Panc1 (cell line): ENCODE measurements at regions not wholly inside any gene's neighbourhood (a gene's known extent, or its start where the extent isn't known, plus 50 kb on each side); places are given as distances from the start of the nearest gene placed in this dataset.

Source experiments
- POLR2AphosphoS5 ChIP-seq: IDR thresholded peaks from 2 replicates; pipeline ENCODE4 v1.6.1; 2012; ENCODE audit warnings: mild to moderate bottlenecking, low read depth, low read length, moderate library complexity
- TCF7L2 ChIP-seq: IDR thresholded peaks from 2 replicates; pipeline ENCODE4 v1.6.1; 2011; ENCODE audit warnings: mild to moderate bottlenecking, low read depth, low read length, inconsistent platforms
- TF ChIP-seq, protein P1 (sequence below): fragments of 450-650 bp; IDR thresholded peaks from 2 replicates; pipeline ENCODE4 v1.5.1; 2017; ENCODE audit warnings: mild to moderate bottlenecking
- TF ChIP-seq, protein P2 (sequence below), 2 experiments: IDR thresholded peaks; 2 replicates each; pipeline ENCODE4 v1.6.1; 2011 to 2012; ENCODE audit warnings: low read depth in 2 of 2, control low read depth in 1 of 2, low read length in 1 of 2, mild to moderate bottlenecking in 1 of 2, moderate library complexity in 1 of 2; ENCODE audit not compliant: insufficient read depth in 1 of 2

DNA sequence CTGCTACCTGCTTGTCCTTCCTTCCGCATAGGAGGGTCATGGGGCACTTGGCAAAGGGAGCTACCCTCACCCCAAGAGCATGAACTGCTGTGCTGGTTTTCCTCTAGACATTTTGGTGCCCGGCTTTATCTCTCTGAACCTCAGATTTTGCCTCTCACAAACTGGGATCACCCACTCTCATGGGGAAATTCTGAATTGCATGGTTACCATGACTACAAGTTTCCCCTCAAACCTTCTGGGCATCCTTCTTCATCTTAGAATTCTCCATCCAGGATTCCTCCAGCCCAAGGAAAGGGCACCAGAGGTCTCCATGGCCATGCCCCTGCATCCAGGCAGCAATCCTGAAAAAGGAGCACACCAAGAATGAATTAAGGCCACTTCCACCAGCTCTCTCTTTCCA is 180.1 kb upstream of the NECTIN1 start:
- TF ChIP-seq, protein P1, sequence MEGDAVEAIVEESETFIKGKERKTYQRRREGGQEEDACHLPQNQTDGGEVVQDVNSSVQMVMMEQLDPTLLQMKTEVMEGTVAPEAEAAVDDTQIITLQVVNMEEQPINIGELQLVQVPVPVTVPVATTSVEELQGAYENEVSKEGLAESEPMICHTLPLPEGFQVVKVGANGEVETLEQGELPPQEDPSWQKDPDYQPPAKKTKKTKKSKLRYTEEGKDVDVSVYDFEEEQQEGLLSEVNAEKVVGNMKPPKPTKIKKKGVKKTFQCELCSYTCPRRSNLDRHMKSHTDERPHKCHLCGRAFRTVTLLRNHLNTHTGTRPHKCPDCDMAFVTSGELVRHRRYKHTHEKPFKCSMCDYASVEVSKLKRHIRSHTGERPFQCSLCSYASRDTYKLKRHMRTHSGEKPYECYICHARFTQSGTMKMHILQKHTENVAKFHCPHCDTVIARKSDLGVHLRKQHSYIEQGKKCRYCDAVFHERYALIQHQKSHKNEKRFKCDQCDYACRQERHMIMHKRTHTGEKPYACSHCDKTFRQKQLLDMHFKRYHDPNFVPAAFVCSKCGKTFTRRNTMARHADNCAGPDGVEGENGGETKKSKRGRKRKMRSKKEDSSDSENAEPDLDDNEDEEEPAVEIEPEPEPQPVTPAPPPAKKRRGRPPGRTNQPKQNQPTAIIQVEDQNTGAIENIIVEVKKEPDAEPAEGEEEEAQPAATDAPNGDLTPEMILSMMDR = no peak
- TF ChIP-seq, protein P2, sequence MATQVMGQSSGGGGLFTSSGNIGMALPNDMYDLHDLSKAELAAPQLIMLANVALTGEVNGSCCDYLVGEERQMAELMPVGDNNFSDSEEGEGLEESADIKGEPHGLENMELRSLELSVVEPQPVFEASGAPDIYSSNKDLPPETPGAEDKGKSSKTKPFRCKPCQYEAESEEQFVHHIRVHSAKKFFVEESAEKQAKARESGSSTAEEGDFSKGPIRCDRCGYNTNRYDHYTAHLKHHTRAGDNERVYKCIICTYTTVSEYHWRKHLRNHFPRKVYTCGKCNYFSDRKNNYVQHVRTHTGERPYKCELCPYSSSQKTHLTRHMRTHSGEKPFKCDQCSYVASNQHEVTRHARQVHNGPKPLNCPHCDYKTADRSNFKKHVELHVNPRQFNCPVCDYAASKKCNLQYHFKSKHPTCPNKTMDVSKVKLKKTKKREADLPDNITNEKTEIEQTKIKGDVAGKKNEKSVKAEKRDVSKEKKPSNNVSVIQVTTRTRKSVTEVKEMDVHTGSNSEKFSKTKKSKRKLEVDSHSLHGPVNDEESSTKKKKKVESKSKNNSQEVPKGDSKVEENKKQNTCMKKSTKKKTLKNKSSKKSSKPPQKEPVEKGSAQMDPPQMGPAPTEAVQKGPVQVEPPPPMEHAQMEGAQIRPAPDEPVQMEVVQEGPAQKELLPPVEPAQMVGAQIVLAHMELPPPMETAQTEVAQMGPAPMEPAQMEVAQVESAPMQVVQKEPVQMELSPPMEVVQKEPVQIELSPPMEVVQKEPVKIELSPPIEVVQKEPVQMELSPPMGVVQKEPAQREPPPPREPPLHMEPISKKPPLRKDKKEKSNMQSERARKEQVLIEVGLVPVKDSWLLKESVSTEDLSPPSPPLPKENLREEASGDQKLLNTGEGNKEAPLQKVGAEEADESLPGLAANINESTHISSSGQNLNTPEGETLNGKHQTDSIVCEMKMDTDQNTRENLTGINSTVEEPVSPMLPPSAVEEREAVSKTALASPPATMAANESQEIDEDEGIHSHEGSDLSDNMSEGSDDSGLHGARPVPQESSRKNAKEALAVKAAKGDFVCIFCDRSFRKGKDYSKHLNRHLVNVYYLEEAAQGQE (IDR thresholded peaks at IDR 0.05; ENCODE audit: insufficient read depth in 1 of 2, low read depth in 2 of 2, low read length in 1 of 2) = no peak
- TF ChIP-seq POLR2AphosphoS5 (no peak), TCF7L2 (no peak)
